Myocyte (in vitro differentiated cells): ENCODE measurements at regions not wholly inside any gene's neighbourhood (a gene's known extent, or its start where the extent isn't known, plus 50 kb on each side); places are given as distances from the start of the nearest gene placed in this dataset.
A peak's percentile ranks its signal among the peaks of the same experiment; 100 is the strongest.
"Not testable (repeated sequence)": the region's sequence is repeated elsewhere in the genome, so short reads cannot be mapped to it uniquely, and the experiment has no call there.

ENCODE experiments used
- DNase-seq: peaks from one replicate; pipeline ENCODE4 v3.0.0-alpha.2; 2012; ENCODE audit warnings: low read depth

- DNase-seq, result no peak
Observed at GRCh38 chr7:53238021-53238605, 202.7 kb downstream of the POM121L12 start.

DNA sequence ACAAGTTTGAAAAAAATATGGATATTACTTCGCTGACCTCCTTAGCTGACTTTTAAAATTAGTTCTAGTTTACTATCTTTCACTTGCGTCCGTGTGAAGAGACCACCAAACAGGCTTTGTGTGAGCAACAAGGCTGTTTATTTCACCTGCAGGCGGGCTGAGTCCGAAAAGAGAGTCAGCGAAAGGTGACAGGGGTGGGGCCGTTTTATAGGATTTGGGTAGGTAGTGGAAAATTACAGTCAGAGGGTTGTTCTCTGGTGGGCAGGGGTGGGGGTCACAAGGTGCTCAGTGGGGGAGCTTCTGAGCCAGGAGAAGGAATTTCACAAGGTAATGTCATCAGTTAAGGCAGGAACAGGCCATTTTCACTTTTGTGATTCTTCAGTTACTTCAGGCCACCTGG, 203.7 kb downstream of the POM121L12 start:
- not testable (repeated sequence) for DNase-seq

GRCh38 chr7:53245721-53246120, 210.3 kb downstream of the POM121L12 start:
- no peak for DNase-seq

GRCh38 chr7:53246957-53247356, 211.5 kb downstream of the POM121L12 start:
- DNase-seq, result no peak

DNA sequence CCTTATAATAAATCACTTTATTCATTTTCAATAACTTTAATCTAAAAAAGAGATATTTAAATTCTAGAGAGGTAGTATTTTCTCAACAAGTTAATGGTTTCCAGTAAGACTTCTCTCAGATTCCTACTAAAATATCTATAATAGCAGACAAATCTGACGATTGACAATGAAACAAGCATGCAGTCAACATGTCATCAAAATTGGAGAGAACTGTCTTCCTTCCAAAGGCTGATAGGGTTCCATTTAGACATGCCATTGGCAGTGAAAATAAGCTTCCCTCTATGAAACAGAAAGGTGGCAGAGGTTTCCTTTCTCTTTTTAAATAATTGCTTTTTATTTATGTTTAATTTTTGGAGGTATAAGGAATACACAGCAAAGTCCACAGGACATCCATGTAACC, 217.1 kb downstream of the POM121L12 start:
- DNase-seq, result no peak

DNA sequence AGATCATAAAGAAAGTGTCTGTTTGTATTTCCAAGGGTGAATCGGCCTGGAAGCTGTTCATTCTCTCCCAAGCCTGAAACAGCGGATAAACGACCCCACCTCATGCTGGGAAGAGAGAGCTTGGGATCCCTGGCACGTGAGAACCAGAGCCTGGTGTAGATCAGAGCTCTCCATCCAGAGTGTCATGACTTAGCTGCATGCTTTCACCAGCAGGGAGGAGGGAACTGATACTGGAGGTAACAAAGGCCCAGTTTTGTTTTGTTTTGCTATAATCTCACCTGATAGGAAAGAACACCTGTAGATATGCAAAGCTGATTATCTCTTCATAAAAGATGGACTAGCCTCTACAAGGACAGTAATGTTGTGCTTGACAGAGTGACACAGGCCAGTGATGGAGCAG, 236.6 kb downstream of the POM121L12 start:
- no peak for DNase-seq

DNA sequence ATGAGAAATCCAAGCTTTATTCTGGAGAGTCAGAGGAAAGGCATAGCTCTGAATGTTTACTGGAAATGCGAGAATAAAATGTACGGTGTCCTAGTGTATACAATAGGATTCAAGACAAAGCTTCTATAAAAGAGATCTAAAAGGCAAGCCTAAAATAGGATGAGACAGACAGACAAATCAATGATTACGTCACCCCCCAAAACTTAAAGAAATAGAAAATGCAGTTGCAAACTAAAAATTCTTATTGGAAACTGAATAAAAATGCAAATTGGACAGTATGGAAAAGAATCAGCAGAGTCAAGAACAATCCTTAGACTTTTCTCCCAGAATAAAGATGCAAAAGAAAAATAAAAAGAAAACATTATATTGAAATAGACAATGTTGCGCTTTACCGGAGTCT, 245.9 kb downstream of the POM121L12 start:
- DNase-seq, result no peak

- no peak for DNase-seq
Observed at GRCh38 chr7:53292341-53292740, 256.9 kb downstream of the POM121L12 start.

DNA sequence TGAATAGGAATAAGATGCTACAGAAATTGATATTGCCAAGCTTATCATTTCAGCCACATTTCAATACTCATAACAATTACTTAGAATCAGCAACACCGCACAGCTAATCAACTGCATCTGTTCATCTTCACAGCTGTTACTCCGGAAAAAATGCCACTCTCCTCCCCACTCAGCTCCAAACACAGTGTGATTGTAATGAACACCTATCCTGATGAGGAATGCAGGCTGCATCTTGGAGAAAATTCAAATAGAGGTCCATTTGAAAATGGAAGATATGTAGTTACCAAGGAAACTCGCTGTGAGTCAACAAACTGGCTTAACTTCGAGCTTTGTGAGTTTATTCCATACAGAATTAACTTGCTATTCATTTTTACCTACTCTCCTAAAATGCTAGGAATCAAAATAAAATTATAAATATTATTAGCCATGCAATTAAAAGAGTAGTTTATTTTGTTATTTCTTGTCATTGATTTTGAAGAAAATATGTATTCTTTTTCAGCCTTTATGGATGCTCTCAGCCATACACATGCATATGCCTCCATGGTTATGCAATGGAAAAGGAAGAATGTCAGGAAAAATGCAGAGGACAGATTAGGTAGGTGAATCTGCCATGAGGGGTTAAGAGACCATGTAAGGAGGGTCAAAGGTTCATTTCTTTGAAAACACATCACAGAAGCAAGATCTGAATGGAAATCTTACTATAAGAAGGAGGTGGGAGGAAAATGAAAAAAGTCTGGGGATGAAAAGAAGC, 267.2 kb downstream of the POM121L12 start:
- DNase-seq, result peak; percentile 3

GRCh38 chr7:53303781-53304180, 268.3 kb downstream of the POM121L12 start:
- DNase-seq, result no peak

DNA sequence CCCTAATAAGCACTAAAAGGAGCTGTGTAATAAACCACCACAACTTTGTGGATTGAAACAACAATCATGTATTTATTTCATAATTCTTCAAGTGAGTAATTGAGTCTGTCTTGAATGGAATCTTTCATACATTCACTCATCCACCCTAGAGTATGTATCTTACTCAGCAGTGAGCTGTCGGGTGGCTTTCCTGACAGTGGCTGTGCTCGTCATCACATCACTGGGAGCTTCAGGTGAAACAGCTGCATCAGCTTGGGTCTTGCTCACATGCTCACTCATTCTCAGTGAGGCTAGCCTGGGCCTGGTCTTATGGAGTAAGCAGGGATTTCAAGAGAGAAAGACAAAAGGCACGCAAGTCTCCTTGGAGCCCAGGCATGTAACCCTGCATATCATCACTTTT, 271.4 kb downstream of the POM121L12 start:
- DNase-seq, result no peak

DNA sequence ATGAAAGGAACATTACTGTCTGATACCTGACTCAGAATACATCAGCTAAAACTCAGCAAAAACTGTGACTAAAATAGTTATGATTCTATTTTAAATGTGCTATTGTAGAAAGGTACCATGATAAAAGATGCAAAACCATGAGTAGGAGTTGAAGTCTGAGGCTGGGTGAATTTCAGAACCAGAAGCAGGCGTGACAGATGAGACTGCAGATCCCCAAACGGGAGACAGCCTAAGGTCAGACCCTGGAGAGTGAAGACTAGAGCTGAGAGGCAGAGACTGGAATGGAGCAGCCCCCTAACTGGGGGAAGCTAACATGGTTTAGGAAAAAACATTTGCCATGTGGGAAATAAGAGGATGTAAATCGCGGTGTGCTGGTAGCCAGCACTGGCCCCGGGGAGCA, 275.8 kb downstream of the POM121L12 start:
- no peak for DNase-seq

DNA sequence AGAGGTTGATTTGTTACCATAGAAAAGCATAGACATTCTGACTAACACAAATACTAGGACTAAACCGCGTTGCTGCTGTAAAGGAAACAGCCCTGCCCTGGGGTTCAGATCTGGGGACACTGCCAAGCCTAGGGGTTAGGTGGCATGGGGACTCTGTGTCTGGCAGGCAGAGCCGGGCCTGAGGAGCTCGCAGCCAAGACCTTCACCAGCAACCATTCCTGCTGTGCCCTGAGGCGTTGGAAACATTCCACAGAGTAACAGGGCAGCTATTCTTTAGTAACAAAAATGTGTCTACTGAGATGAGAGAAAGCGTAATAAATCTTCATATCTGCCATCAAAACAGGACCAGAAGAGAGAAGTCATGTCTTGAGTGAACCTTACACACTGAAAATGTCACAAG, 280.5 kb downstream of the POM121L12 start:
- DNase-seq, result peak; percentile 39

- DNase-seq, result no peak
Observed at GRCh38 chr7:53318566-53318965, 283.1 kb downstream of the POM121L12 start.

- no peak for DNase-seq
Observed at GRCh38 chr7:53325061-53325460, 289.6 kb downstream of the POM121L12 start.

DNA sequence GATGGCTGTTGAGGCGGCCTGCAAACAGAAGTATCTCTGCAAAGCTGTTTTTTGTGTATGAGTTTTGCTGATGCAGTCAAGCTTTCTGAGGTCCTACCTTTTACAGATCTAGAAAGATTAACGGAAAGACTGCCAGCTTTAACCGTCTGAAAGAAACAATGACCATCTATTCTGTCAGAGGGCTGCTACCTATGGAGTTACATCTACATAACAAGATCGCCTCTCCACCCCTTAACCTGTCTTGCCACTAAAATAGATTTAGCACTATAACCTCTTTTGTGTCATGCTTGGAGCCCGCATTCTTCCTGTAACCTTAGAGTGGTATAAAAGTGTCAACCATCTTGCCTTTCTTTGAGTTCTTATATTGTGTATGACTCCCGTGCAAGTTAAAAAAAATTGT, 291.2 kb downstream of the POM121L12 start:
- DNase-seq, result no peak

GRCh38 chr7:53336105-53336668, 300.8 kb downstream of the POM121L12 start:
- no peak for DNase-seq

GRCh38 chr7:53340220-53340619, 304.8 kb downstream of the POM121L12 start:
- no peak for DNase-seq

GRCh38 chr7:53350241-53350640, 314.8 kb downstream of the POM121L12 start:
- DNase-seq, result peak; percentile 22

GRCh38 chr7:53351681-53352080, 316.2 kb downstream of the POM121L12 start:
- no peak for DNase-seq

- DNase-seq, result no peak
Observed at GRCh38 chr7:53358269-53358668, 322.8 kb downstream of the POM121L12 start.

DNA sequence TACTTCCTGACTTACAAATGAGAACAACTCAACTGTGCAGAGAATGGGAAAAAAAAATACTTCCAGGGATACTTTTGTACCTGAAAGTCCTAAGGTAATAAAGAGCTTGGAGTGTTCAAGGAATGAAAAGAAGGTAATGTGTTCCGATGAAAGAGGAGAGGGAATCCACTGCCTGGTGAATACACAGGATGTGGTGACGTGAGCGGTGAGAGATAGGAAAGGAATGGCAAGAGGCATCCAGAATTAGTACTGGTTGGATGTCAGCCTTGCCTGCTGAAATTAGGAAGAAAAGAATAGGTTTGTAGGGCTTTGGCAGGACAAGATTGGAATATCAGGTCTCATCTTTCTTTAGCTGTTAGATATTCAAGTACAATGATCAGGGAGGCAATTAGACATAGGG, 347.7 kb downstream of the POM121L12 start:
- DNase-seq, result peak; percentile 44

- DNase-seq, result not testable (repeated sequence)
Observed at GRCh38 chr7:53385239-53385638, 349.8 kb downstream of the POM121L12 start.
